GM12873 (cell line): ENCODE measurements at regions not wholly inside any gene's neighbourhood (a gene's known extent, or its start where the extent isn't known, plus 50 kb on each side); places are given as distances from the start of the nearest gene placed in this dataset.

Source experiments
- TF ChIP-seq, protein P1 (sequence below): IDR thresholded peaks from 2 replicates; pipeline ENCODE4 v1.5.1; 2012; ENCODE audit warnings: low read depth, mild to moderate bottlenecking, moderate library complexity, low read length, control low read depth; ENCODE audit not compliant: insufficient read depth; ENCODE audit errors: missing control alignments

DNA sequence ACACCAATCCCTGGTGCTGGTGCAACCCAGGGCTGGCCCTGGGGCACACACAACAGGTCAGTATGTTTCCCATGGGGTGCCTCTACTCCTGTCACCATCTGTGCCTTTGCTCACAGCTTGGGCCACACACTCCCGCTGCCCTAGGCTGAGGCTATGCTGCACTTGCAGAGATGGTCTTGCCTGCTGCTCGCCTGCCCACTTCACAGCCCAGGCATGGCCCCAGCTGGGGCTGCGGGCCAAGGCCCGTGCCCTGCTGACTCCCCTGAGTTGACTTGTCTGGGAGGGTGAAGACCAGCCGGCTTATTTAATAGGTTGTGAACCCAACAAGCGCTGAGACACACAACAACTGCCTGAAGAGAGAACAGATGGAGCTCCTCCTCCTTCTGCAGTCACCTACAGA, 184.1 kb downstream of the ZNF33B start:
- TF ChIP-seq, protein P1, sequence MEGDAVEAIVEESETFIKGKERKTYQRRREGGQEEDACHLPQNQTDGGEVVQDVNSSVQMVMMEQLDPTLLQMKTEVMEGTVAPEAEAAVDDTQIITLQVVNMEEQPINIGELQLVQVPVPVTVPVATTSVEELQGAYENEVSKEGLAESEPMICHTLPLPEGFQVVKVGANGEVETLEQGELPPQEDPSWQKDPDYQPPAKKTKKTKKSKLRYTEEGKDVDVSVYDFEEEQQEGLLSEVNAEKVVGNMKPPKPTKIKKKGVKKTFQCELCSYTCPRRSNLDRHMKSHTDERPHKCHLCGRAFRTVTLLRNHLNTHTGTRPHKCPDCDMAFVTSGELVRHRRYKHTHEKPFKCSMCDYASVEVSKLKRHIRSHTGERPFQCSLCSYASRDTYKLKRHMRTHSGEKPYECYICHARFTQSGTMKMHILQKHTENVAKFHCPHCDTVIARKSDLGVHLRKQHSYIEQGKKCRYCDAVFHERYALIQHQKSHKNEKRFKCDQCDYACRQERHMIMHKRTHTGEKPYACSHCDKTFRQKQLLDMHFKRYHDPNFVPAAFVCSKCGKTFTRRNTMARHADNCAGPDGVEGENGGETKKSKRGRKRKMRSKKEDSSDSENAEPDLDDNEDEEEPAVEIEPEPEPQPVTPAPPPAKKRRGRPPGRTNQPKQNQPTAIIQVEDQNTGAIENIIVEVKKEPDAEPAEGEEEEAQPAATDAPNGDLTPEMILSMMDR, result no peak

DNA sequence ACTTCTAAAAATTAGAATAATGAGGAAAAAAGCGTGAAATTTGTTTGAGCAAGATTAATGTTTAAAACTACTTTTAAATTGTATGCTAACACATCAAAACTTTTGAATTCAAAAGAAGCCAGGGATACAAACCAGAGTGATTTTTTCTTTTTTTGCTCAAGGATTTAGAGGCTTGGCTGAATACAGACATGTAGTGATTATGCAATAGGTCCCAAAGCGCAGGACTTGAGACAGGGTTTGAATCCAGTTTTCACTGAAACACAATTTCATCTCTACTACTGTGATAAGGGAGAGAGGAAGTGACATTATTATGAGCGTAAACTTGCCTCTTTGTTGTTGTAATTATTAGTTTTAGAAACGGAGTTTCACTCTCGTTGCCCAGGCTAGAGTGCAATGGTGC, 207.3 kb downstream of the ZNF33B start:
- TF ChIP-seq, protein P1, result no peak

DNA sequence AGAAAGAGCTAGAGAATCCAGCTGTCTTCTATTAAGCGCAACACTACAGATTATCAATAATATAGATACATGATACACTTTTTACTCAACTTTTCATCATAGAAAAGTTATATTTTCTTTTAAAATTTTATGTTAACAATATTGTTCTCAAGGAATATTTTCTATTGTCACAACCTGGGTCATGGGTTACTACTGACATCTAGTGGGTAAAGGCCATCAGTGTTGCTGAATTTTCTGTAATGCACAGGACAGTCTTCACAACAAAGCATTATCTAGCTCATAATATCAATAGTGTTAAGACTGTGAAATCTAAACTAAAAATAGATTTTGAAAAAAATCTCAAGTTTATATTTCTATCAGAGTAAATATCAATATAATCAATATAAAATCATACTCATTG, 209.8 kb downstream of the ZNF33B start:
- TF ChIP-seq, protein P1, result peak; percentile 36

DNA sequence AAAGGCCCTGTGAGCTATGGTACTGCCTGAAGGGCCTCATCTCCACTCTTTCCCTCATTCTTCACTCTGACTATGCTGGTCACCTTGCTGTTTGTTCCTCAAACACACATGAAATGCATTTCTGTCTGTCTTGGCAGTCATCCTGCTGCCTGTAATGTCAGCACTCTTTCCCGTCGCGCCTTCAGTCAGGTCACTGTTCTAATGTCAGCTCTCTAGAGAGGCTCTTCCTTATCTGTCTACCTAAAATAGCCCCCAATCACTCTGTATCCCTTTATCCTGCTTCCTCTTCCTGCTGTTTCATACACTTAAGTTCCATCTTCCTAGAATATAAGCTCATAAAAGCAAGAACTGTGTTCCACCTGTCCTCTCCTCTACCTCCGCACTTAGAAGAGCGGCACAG, 215.5 kb downstream of the ZNF33B start:
- TF ChIP-seq, protein P1, result no peak

DNA sequence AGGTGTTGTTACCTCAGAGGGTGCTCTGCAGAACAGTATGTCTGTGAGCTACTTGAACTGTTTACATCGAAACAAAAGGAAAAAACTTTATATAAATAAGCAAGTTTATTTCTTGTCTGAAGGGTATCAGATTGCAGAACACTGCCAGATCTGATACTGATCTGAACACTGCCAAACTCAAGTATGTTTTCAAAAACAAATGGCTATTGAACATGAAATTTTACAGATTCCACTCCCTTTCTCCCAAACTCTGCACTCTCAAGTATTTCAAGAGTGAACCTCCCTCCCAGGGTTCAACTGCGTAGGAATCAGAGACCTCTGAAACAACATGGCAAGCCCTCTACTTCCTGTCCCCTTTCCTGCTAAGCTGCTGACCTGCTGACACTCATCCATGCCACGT, 216.6 kb downstream of the ZNF33B start:
- TF ChIP-seq, protein P1, result no peak

DNA sequence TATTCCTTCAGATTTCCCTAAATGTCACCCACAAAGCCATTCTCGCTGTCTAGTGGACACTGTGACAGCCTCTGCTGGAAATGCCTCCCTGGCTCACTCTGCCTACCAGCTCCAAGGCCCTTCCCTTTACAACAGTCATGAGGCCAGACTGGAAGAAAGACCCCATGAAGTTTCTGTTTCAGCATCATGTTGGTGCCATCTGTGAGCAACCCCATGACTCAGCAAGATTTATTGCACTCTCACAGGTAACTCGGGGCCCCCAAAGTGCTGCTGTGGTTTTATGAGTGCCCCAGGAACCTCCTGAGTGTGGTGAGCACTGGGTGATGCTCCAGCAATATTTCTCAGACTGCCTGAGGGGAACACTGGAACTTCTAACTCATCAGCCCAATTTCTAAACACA, 218.6 kb downstream of the ZNF33B start:
- TF ChIP-seq, protein P1, result no peak

DNA sequence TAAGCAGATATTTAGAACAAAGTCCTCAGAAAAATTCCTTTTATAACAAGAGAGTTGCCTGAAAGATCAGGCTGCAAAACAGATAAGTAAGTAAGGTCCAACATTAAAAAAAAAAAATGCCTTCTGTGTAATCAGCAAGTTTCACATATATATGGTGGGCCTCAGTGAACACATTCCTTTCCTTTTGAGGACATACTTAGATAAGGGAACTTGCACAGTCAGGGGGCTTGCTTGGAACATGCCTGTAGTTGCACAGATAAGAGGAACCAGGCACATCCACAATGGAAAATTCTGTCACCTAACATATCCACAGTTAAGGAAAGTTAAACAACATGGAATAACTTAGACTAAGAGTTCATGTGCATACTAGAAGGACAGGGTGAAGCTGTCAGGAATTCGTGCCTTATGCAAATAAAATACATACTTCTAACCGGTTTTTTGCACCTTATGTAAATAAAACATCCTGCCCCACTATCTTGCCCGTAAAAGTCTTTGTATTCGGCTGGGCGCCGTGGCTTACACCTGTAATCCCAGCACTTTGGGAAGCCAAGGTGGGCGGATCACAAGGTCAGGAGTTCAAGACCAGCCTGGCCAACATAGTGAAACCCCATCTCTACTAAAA, 257.3 kb downstream of the ZNF33B start:
- TF ChIP-seq, protein P1, result no peak
